ENCODE measurements at regions not wholly inside any gene's neighbourhood (a gene's known extent, or its start where the extent isn't known, plus 50 kb on each side); places are given as distances from the start of the nearest gene placed in this dataset.

- no peak for DNase-seq (ENCODE audit: low read depth)
Measured at GRCh38 chr6:91633374-91634111, 1046.7 kb upstream of the MAP3K7 start.

DNA sequence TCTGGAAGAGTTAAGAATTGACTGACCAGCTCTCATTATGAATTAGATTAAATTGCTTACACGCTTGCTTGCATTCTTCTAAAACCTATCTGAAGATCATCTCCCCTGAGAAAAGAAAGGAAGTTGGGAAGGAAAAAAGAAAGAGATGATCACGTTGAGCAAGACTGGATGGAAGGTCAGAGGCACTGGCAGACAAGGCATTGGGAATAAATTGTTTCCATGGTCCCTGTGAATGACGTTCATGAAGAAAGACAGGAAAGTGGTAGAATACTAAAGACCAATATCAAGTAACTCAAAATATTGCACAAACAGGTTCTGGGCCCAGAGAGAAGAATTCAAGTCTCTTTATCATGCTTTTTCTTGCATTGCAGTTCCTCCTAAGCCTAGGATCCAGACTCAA, 1045.4 kb upstream of the MAP3K7 start:
- DNase-seq (ENCODE audit: low read depth): no peak

GRCh38 chr6:91631227-91631626, 1044.4 kb upstream of the MAP3K7 start:
- DNase-seq (ENCODE audit: low read depth): no peak

DNA sequence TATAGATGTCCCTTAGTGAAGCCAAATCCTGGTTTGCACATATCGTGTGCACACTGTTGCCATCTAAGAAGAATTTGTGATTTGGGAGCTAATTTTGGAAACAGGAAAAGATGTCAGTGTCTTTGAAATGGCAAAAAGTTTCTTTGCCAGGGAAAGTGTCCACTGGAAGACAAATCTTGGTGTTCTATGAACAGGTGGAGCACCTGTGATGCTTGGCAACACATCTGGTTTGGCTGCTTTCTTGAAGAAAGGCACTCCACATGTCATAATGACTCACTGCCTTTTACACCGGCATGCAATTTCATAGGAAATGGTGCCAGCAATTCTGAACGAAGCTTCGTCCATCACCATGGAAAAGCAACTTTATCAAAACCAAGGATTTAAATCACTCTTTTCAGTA, 1040.0 kb upstream of the MAP3K7 start:
- DNase-seq (ENCODE audit: low read depth): no peak

- no peak for DNase-seq (ENCODE audit: low read depth)
Measured at GRCh38 chr6:91613481-91613880, 1026.6 kb upstream of the MAP3K7 start.

DNA sequence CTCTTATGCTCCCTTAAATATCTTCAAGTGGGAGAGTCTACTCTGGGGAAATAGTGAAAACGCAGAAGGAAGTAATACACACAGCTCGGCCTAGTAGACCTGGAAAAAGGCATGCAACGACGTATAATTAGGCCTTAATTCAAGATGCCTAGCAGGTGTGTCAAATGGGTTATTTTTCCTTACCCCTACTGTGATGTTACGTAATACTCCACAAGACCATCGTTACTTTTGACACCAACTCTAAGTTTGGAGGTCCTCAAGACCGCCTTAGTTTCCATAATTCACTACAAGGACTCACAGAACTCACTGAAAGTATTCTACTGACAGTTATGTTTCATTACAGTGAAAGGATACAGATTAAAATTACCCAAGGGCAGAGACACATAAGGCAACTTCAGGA, 1024.3 kb upstream of the MAP3K7 start:
- DNase-seq (ENCODE audit: low read depth): no peak

GRCh38 chr6:91608428-91608827, 1021.6 kb upstream of the MAP3K7 start:
- no peak for DNase-seq (ENCODE audit: low read depth)

- no peak for DNase-seq (ENCODE audit: low read depth)
Measured at GRCh38 chr6:91606148-91606901, 1019.5 kb upstream of the MAP3K7 start.

- no peak for DNase-seq (ENCODE audit: low read depth)
Measured at GRCh38 chr6:91600561-91600960, 1013.7 kb upstream of the MAP3K7 start.

GRCh38 chr6:91590191-91590590, 1003.3 kb upstream of the MAP3K7 start:
- DNase-seq (ENCODE audit: low read depth): no peak

GRCh38 chr6:91580635-91581034, 993.8 kb upstream of the MAP3K7 start:
- no peak for DNase-seq (ENCODE audit: low read depth)

DNA sequence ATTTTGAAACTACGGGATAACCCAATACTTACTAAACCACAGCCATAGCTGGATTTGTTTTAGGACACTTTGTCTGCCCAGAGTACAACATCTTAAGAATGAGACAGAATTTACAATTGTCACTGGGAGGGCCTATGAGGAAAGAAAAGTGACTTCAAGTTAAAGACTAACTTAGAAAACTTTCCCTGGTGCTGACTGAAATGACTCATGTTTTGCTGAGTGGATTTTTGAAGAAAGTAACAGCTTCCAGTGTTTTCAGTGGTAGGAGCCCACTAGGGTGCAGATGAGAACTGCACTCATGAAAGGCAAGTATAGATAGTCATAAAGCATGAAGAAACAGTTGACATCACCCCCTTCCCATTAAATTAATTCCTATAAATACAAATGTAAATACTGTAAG, 988.2 kb upstream of the MAP3K7 start:
- no peak for DNase-seq (ENCODE audit: low read depth)

DNA sequence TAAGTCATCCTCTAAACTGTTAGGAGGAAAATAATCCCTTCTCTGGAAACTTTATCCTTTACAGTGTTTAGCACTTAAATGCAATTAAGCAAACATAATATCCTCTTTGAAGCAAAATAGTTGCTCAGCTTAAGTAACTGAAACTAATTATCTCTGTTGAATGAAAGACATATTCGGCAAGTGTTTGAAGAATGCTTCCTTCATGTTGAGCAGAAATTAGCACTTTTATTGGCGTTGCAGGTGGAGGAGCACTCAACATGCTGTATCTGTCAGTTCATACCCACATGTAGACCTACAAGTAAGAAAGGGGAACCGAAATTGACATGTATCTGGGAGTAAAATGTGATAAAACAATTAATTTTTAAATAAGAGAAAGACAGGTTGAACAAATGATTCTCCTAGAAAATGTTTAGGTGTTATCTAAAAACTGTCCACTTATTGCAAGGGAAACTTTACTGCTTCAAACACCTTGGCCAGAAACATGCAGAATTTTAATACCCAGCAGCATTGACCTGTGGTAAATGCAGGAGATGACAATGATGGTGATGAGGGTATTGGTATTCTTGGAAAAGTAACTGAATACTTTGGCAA, 987.0 kb upstream of the MAP3K7 start:
- no peak for DNase-seq (ENCODE audit: low read depth)

DNA sequence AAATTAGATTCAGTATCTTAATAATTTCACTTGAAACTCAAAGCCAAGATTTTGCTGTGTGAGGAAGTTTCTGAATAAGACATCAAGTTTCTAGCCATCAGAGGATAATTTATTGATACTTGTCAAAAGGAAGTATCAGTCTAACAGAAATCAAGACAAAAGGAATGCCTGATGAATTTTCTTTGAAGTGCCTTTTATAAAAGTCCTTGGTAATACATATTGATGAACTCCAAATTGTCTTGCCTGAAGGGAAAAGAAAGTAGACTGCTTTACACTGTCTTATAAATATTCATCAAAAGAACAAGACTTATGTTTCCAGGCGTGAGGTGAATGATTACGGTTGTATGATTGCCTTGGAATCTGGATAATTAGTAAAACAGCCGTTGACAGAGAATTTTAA, 986.0 kb upstream of the MAP3K7 start:
- no peak for DNase-seq (ENCODE audit: low read depth)

- DNase-seq (ENCODE audit: low read depth): no peak
Measured at GRCh38 chr6:91569071-91569470, 982.2 kb upstream of the MAP3K7 start.

GRCh38 chr6:91566467-91566866, 979.6 kb upstream of the MAP3K7 start:
- no peak for DNase-seq (ENCODE audit: low read depth)

DNA sequence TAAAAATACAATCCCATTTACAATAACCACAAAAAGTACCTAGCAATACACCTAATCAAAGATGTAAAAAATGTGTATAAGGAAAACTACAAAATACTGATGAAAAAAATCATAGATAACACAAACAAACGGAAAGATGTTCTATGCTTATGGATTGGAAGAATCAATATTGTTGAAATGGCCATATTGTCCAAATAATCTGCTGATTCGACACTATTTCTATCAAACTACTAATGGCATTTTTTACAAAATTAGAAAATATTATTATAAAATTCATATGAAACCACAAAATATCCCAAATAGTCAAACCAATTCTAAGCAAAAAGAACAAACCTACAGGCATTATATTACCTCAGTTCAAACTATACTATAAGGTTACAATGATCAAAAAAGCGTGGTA, 978.3 kb upstream of the MAP3K7 start:
- no peak for DNase-seq (ENCODE audit: low read depth)

DNA sequence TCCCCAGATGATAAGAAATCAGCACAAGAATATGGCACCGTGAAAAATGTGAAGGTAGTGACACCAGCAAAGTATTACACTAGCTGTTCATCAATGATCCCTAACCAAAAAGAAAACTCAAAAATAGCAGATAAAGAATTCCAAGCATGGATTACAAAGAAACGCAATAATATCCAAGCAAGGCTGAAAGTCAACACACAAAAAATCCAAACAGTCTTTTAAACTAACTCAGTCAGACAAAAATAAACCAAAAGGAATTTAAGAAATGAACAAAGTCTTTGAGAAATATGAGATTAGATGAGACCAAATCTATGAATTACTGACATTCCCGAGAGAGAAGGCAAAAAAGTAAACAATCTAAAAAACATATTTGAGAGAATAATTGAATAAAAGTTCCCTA, 976.1 kb upstream of the MAP3K7 start:
- DNase-seq (ENCODE audit: low read depth): no peak

DNA sequence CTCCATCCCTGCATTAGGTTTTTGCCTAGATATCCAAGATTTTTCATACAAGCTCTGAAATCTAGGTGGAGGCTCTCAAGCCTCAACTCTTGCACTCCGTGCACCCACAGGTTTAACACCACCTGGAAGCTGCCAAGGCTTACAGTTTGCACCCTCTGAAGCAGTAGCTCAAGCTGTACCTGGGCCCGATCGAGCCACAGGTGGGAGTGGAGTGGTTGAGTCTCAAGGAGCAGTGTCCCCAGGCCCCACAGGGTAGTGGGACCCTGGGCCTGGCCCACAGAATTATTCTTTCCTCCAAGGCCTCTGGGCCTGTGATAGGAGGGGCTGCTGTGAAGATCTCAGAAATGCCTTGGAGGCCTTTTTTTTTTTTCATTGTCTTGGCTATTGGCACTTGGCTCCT, 973.5 kb upstream of the MAP3K7 start:
- no peak for DNase-seq (ENCODE audit: low read depth)

GRCh38 chr6:91540902-91541301, 954.0 kb upstream of the MAP3K7 start:
- no peak for DNase-seq (ENCODE audit: low read depth)

DNA sequence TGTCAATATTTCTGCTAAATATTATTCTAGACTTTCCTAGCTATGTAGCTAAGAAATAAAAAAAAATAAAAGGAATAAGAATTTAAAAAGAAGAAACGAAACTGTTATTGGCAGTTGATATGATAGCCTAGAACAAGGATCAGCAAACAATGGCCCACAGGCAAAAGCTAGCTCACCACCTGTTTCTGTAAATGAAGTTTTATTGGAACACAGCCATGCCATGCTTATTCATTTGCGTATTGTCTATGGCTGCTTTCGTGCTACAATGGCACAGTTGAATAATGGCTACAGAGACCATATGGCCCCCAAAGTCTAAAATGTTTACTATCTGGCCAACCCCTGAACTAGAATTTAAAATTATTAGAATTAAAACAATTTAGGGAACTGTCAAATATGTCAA, 952.6 kb upstream of the MAP3K7 start:
- DNase-seq (ENCODE audit: low read depth): no peak

DNA sequence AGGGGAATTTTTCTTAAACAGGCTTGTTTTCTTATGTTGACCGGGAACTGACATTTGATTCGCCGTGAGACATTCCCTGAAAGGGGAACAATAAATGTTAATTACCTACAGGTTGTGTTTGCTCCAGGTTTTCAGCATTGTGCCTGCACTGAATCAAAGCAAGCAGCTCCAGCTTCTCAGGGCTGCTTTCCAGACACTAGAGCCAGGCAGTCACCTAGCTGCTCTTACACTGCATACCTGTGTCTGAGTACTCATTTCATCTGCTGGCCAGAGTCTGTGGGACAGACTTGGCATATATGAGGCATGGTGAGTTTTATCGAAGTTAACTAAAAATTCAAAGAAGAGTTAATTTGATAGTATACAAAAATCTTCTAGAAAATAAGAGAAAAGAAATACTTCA, 951.8 kb upstream of the MAP3K7 start:
- DNase-seq (ENCODE audit: low read depth): no peak

DNA sequence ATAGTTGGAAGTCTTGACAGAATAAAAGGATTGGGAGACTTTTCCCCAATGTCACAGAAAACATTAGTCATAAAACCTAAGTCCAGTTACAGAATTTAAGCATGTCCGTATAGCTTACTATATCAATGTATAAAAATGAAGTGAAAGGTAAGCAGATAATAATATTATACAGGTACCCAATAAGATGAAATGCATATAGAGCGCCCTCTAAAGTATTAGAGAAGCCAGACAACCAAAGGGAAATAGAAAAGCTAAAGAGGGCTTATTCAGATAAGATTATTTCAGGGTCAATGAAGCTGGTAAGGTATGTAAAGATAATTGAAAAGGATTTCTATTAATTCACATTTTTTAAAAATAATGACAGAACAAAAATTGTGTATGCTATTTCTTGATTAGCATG, 947.7 kb upstream of the MAP3K7 start:
- DNase-seq (ENCODE audit: low read depth): no peak
